IMR-90 (cell line): ENCODE measurements at regions not wholly inside any gene's neighbourhood (a gene's known extent, or its start where the extent isn't known, plus 50 kb on each side); places are given as distances from the start of the nearest gene placed in this dataset.
A peak's percentile ranks its signal among the peaks of the same experiment; 100 is the strongest.

Experiments
- ATAC-seq: fragments of 200-7000 bp; cut with Tn5 transposase; 2 replicates; pipeline ENCODE4 v1.9.1; 2020; ENCODE audit warnings: low read depth, mild to moderate bottlenecking, moderate library complexity
- BruUV-seq: library from RNA; stranded (reverse); fragments of 400-500 nt; replicated peaks from 2 replicates; lab custom pipeline; 2021; lab: Mats Ljungman, UMichigan
- CTCF ChIA-PET: fragments of 300-600 bp; formaldehyde crosslinking; extraction: SDS; loops from one replicate; lab custom pipeline; 2021; ENCODE audit warnings: antibody characterized with exemption; lab: Yijun Ruan, JAX
- POLR2A ChIA-PET: fragments of 300-600 bp; sonication (Branson Sonifier 250); formaldehyde crosslinking; loops from one replicate; lab custom pipeline; 2022; ENCODE audit warnings: antibody characterized with exemption; ENCODE audit not compliant: unreplicated experiment; lab: Charles Lee
- DNase-seq: peaks from one replicate; pipeline ENCODE4 v3.0.0; 2013
- H2AFZ ChIP-seq: replicated peaks from 2 replicates; pipeline ENCODE3; 2013; ENCODE audit warnings: low read length, mild to moderate bottlenecking; ENCODE audit not compliant: poor library complexity
- H2AK5ac ChIP-seq: 2 replicates; pipeline ENCODE4 v1.6.1; 2013; ENCODE audit warnings: low read depth, low read length, inconsistent platforms
- H2AK9ac ChIP-seq: replicated peaks from 2 replicates; pipeline ENCODE3; 2013; ENCODE audit warnings: mild to moderate bottlenecking, low read depth, low read length, moderate library complexity; ENCODE audit not compliant: poor library complexity
- H2BK120ac ChIP-seq: 2 replicates; pipeline ENCODE4 v1.6.1; 2013; ENCODE audit warnings: low read depth, low read length, inconsistent platforms
- H2BK15ac ChIP-seq: 3 replicates; pipeline ENCODE4 v1.6.1; 2013; ENCODE audit warnings: low read depth, low read length, inconsistent platforms
- H2BK20ac ChIP-seq: 2 replicates; pipeline ENCODE4 v1.6.1; 2013; ENCODE audit warnings: low read depth, mild to moderate bottlenecking, inconsistent platforms, low read length, moderate library complexity
- H2BK5ac ChIP-seq: 2 replicates; pipeline ENCODE4 v1.6.1; 2013; ENCODE audit warnings: mild to moderate bottlenecking, low read depth, low read length, inconsistent platforms; ENCODE audit not compliant: poor library complexity, severe bottlenecking
- H3K14ac ChIP-seq: replicated peaks from 2 replicates; pipeline ENCODE4 v1.6.1; 2013; ENCODE audit warnings: low read depth, low read length, inconsistent platforms
- H3K18ac ChIP-seq: 2 replicates; pipeline ENCODE4 v1.6.1; 2013; ENCODE audit warnings: low read depth, low read length, control low read depth
- H3K23ac ChIP-seq: 2 replicates; pipeline ENCODE4 v1.6.1; 2013; ENCODE audit warnings: low read depth, low read length, inconsistent platforms
- H3K27ac ChIP-seq: 2 replicates; pipeline ENCODE4 v1.5.1; 2013; ENCODE audit warnings: mild to moderate bottlenecking, control low read depth, low read length; ENCODE audit not compliant: insufficient read depth
- H3K27me3 ChIP-seq: 2 replicates; pipeline ENCODE4 v1.6.1; 2013; ENCODE audit warnings: low read length; ENCODE audit not compliant: control insufficient read depth, insufficient read depth
- H3K36me3 ChIP-seq: 2 replicates; pipeline ENCODE4 v1.6.1; 2013; ENCODE audit warnings: low read length, mixed read lengths; ENCODE audit not compliant: control insufficient read depth, insufficient read depth
- H3K4ac ChIP-seq: 2 replicates; pipeline ENCODE4 v1.6.1; 2013; ENCODE audit warnings: low read depth, low read length, inconsistent platforms
- H3K4me1 ChIP-seq: 2 replicates; pipeline ENCODE4 v1.6.1; 2013; ENCODE audit warnings: low read length, mixed read lengths; ENCODE audit not compliant: control insufficient read depth, insufficient read depth
- H3K4me2 ChIP-seq: 2 replicates; pipeline ENCODE4 v1.6.1; 2013; ENCODE audit warnings: low read depth, mild to moderate bottlenecking, control low read depth, low read length, moderate library complexity
- H3K4me3 ChIP-seq: 2 replicates; pipeline ENCODE4 v1.5.1; 2013; ENCODE audit warnings: low read depth, mild to moderate bottlenecking, control low read depth, low read length, moderate library complexity; ENCODE audit not compliant: insufficient read depth
- H3K56ac ChIP-seq: 2 replicates; pipeline ENCODE4 v1.6.1; 2013; ENCODE audit warnings: low read length, inconsistent platforms; ENCODE audit not compliant: insufficient read depth; ENCODE audit errors: extremely low read depth
- H3K79me1 ChIP-seq, 2 experiments: 2 replicates each; pipeline ENCODE4 v1.6.1; 2013; ENCODE audit warnings: low read length in 2 of 2, inconsistent platforms in 1 of 2, low read depth in 1 of 2
- H3K9ac ChIP-seq: 2 replicates; pipeline ENCODE4 v1.6.1; 2013; ENCODE audit warnings: low read depth, low read length, control low read depth
- H3K9me1 ChIP-seq: 2 replicates; pipeline ENCODE4 v1.6.1; 2013; ENCODE audit warnings: low read length, inconsistent platforms; ENCODE audit not compliant: insufficient read depth
- H3K9me3 ChIP-seq: 2 replicates; pipeline ENCODE4 v1.6.1; 2013; ENCODE audit warnings: low read length; ENCODE audit not compliant: control insufficient read depth, insufficient read depth
- H4K20me1 ChIP-seq: 2 replicates; pipeline ENCODE4 v1.6.1; 2013; ENCODE audit warnings: low read length, inconsistent platforms; ENCODE audit not compliant: insufficient read depth
- H4K5ac ChIP-seq: 2 replicates; pipeline ENCODE4 v1.6.1; 2013; ENCODE audit warnings: mild to moderate bottlenecking, low read depth, low read length, control low read depth
- H4K8ac ChIP-seq, 2 experiments: 2 replicates each; pipeline ENCODE4 v1.6.1; 2013; ENCODE audit warnings: low read depth in 2 of 2, low read length in 2 of 2, control low read depth in 1 of 2, inconsistent platforms in 1 of 2
- H4K91ac ChIP-seq: 2 replicates; pipeline ENCODE4 v1.6.1; 2013; ENCODE audit warnings: low read depth, low read length, inconsistent platforms; ENCODE audit not compliant: insufficient read depth
- BHLHE40 ChIP-seq: fragments of 150-350 bp; IDR thresholded peaks from 2 replicates; pipeline ENCODE4 v1.6.1; 2016; ENCODE audit warnings: mild to moderate bottlenecking, low read depth, low read length
- CEBPB ChIP-seq: IDR thresholded peaks from 2 replicates; pipeline ENCODE4 v1.6.1; 2012; ENCODE audit warnings: low read depth, low read length, improper control_type of control experiment
- CHD1 ChIP-seq: IDR thresholded peaks from 2 replicates; pipeline ENCODE4 v1.6.1; 2012; ENCODE audit warnings: low read depth, low read length, improper control_type of control experiment
- FOS ChIP-seq: fragments of 150-350 bp; IDR thresholded peaks from 2 replicates; pipeline ENCODE4 v1.6.1; 2016; ENCODE audit warnings: low read depth, low read length
- MAFK ChIP-seq: IDR thresholded peaks from 2 replicates; pipeline ENCODE4 v1.6.1; 2012; ENCODE audit warnings: low read depth, low read length, improper control_type of control experiment
- MAZ ChIP-seq: IDR thresholded peaks from 2 replicates; pipeline ENCODE4 v1.6.1; 2012; ENCODE audit warnings: low read depth, mild to moderate bottlenecking, low read length, improper control_type of control experiment, moderate library complexity, borderline replicate concordance
- MXI1 ChIP-seq: IDR thresholded peaks from 2 replicates; pipeline ENCODE4 v1.6.1; 2012; ENCODE audit warnings: low read depth, mild to moderate bottlenecking, low read length, moderate library complexity, borderline replicate concordance
- NFE2L2 ChIP-seq: fragments of 150-350 bp; IDR thresholded peaks from 2 replicates; pipeline ENCODE4 v1.6.1; 2016; ENCODE audit warnings: low read depth, mild to moderate bottlenecking, low read length
- POLR2A ChIP-seq: IDR thresholded peaks from 2 replicates; pipeline ENCODE4 v1.6.1; 2012; ENCODE audit warnings: mild to moderate bottlenecking, low read depth, low read length
- RAD21 ChIP-seq: IDR thresholded peaks from 2 replicates; pipeline ENCODE4 v1.6.1; 2012; ENCODE audit warnings: low read length, improper control_type of control experiment
- RCOR1 ChIP-seq: IDR thresholded peaks from 2 replicates; pipeline ENCODE4 v1.6.1; 2012; ENCODE audit warnings: mild to moderate bottlenecking, low read length, improper control_type of control experiment; ENCODE audit not compliant: insufficient replicate concordance
- RFX5 ChIP-seq: IDR thresholded peaks from 2 replicates; pipeline ENCODE4 v1.8.0; 2012; ENCODE audit warnings: low read depth, mild to moderate bottlenecking, low read length, moderate library complexity
- SMC3 ChIP-seq: fragments of 150-350 bp; IDR thresholded peaks from 2 replicates; pipeline ENCODE4 v1.6.1; 2016; ENCODE audit warnings: low read depth, mild to moderate bottlenecking, antibody characterized with exemption, low read length, moderate library complexity
- WGBS, 2 experiments: methylation state at CpG; one replicate each; pipeline versions ENCODE4 v1.1.5 to v1.1.7; 2013; ENCODE audit warnings: missing lambda C conversion rate in 2 of 2; ENCODE audit not compliant: insufficient read length in 1 of 2; ENCODE audit errors: extremely low coverage in 2 of 2; 5-methylcytosine and 5-hydroxymethylcytosine counted together
- dilution Hi-C: fragments of 300-500 bp; cut with HindIII; formaldehyde crosslinking; loops from one replicate; pipeline ENCODE4 v1.14.3; 2018; ENCODE audit warnings: low sequenced_read_pairs; ENCODE audit not compliant: unreplicated experiment
- in situ Hi-C: fragments of 300-500 bp; cut with MboI; formaldehyde crosslinking; loops from 3 replicates; pipeline ENCODE4 v1.14.3; 2019; ENCODE audit warnings: low sequenced_read_pairs, inconsistent platforms, mixed read lengths
- intact Hi-C: fragments of 100-400 bp; cut with micrococcal nuclease; formaldehyde crosslinking; loops from 2 replicates; pipeline ENCODE4 v1.10.0; 2022
- TF ChIP-seq, protein P1 (sequence below): fragments of 150-350 bp; IDR thresholded peaks from 2 replicates; pipeline ENCODE4 v1.6.1; 2017; ENCODE audit warnings: mild to moderate bottlenecking, antibody characterized with exemption, low read length, low read depth
- TF ChIP-seq, protein P2 (sequence below): fragments of 150-350 bp; IDR thresholded peaks from 2 replicates; pipeline ENCODE4 v1.6.1; 2016; ENCODE audit warnings: low read depth, mild to moderate bottlenecking, low read length, moderate library complexity, borderline replicate concordance
- TF ChIP-seq, protein P3 (sequence below): conservative IDR thresholded peaks from 2 replicates; pipeline ENCODE4 v1.5.1; 2012; ENCODE audit warnings: mild to moderate bottlenecking, low read depth, low read length, improper control_type of control experiment

DNA sequence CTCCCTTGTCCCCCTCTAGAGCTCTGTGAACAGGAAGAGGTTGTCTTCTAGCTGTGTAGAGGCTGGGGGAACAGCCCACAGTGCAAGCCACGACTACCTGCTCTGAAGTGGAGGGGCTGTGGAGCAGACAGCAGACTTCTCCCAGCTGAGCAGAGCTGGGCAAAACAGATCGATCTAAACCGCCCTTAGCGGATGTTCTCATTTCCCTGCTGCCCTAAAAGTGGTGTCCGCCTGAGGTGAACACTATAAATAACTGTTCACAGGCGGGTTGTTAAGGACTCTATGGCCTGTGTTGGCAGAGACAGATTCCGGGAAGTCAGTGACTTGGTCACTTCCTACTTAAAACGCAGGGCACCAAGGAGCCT lies 203.2 kb downstream of the RHOU start:
- dilution Hi-C loops: no loop called here
- Histone ChIP-seq H3K27ac (no peak overlapping the region), H2BK15ac (no peak overlapping the region), H4K5ac (no peak overlapping the region), H3K9me3 (no peaks in the 10 kb centered on the region), H3K4me2 (no peak overlapping the region), H4K8ac (no peak overlapping the region), H3K4me1 (no peaks in the 10 kb centered on the region), H2AFZ (peak overlapping the region; percentile 27), H3K9ac (no peak overlapping the region), H3K9me1 (no peaks in the 10 kb centered on the region), H2BK5ac (no peak overlapping the region), H3K4me3 (no peak overlapping the region), H3K79me1 (no peaks in the 10 kb centered on the region), H3K4ac (no peak overlapping the region), H2BK20ac (no peak overlapping the region), H4K91ac (no peak overlapping the region), H3K56ac (no peak overlapping the region), H3K14ac (no peak overlapping the region), H3K36me3 (no peaks in the 10 kb centered on the region), H2AK5ac (no peak overlapping the region), H2AK9ac (no peak overlapping the region), H3K23ac (no peak overlapping the region), H4K20me1 (no peaks in the 10 kb centered on the region), H3K18ac (no peak overlapping the region), H3K27me3 (peaks cover 11% of the 10 kb centered on the region; the same call in 1 of the 2 replicates), H2BK120ac (no peak overlapping the region)
- ATAC-seq: no peak
- no TSS peak for BruUV-seq
- DNase-seq: no peak
- intact Hi-C loops: no loop called here
- in situ Hi-C loops: no loop called here
- CTCF ChIA-PET: no interaction called here
- TF ChIP-seq CHD1 (no peak), NFE2L2 (no peak), FOS (no peak), CEBPB (no peak), POLR2A (no peak), MAZ (no peak), RFX5 (no peak), RAD21 (no peak), RCOR1 (no peak), MXI1 (no peak), BHLHE40 (no peak), MAFK (no peak), SMC3 (no peak)
- TF ChIP-seq, protein P1, sequence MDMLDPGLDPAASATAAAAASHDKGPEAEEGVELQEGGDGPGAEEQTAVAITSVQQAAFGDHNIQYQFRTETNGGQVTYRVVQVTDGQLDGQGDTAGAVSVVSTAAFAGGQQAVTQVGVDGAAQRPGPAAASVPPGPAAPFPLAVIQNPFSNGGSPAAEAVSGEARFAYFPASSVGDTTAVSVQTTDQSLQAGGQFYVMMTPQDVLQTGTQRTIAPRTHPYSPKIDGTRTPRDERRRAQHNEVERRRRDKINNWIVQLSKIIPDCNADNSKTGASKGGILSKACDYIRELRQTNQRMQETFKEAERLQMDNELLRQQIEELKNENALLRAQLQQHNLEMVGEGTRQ: no peak
- TF ChIP-seq, protein P2, sequence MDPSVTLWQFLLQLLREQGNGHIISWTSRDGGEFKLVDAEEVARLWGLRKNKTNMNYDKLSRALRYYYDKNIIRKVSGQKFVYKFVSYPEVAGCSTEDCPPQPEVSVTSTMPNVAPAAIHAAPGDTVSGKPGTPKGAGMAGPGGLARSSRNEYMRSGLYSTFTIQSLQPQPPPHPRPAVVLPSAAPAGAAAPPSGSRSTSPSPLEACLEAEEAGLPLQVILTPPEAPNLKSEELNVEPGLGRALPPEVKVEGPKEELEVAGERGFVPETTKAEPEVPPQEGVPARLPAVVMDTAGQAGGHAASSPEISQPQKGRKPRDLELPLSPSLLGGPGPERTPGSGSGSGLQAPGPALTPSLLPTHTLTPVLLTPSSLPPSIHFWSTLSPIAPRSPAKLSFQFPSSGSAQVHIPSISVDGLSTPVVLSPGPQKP: no peak
- TF ChIP-seq, protein P3, sequence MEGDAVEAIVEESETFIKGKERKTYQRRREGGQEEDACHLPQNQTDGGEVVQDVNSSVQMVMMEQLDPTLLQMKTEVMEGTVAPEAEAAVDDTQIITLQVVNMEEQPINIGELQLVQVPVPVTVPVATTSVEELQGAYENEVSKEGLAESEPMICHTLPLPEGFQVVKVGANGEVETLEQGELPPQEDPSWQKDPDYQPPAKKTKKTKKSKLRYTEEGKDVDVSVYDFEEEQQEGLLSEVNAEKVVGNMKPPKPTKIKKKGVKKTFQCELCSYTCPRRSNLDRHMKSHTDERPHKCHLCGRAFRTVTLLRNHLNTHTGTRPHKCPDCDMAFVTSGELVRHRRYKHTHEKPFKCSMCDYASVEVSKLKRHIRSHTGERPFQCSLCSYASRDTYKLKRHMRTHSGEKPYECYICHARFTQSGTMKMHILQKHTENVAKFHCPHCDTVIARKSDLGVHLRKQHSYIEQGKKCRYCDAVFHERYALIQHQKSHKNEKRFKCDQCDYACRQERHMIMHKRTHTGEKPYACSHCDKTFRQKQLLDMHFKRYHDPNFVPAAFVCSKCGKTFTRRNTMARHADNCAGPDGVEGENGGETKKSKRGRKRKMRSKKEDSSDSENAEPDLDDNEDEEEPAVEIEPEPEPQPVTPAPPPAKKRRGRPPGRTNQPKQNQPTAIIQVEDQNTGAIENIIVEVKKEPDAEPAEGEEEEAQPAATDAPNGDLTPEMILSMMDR: no peak
- POLR2A ChIA-PET: no interaction called here
- 91% methylated on average over 6 of the region's 8 CpGs; no CpG with 5 or more reads in 1 of the 2 experiments for WGBS, 2 experiments
